ENCODE measurements at regions not wholly inside any gene's neighbourhood (a gene's known extent, or its start where the extent isn't known, plus 50 kb on each side); places are given as distances from the start of the nearest gene placed in this dataset.

DNA sequence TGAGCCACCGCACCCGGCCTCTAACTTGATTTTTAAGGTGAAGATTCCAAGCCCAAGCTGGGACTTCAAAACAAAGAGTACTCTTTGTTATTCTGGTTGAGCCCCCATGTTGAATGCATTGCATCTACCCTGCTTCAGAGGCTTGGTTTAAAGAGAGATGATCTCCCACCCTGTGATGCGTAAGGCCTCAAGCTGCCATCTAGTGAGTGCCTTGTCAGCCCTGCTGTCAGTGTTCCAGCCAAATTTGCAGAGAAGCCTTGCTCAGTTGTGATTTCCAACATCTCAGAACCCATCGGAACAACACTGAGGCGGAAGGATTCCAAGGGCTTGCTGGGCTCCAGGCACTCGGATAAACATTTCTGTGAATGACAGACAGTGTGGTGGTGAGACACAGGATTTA, 210.7 kb upstream of the RGMA start:
- no peak for DNase-seq
- H3K27ac ChIP-seq, result no peak overlapping the region
- no peak overlapping the region for H3K4me3 ChIP-seq
- 96 to 100% (median 96%) methylated on average over 5 to 6 of the region's 6 CpGs for WGBS, 5 donors
- TF ChIP-seq POLR2A (IDR thresholded peaks at IDR 0.05) (no peak), POLR2AphosphoS5 (IDR thresholded peaks at IDR 0.05) (no peak)
- TF ChIP-seq, protein P1, sequence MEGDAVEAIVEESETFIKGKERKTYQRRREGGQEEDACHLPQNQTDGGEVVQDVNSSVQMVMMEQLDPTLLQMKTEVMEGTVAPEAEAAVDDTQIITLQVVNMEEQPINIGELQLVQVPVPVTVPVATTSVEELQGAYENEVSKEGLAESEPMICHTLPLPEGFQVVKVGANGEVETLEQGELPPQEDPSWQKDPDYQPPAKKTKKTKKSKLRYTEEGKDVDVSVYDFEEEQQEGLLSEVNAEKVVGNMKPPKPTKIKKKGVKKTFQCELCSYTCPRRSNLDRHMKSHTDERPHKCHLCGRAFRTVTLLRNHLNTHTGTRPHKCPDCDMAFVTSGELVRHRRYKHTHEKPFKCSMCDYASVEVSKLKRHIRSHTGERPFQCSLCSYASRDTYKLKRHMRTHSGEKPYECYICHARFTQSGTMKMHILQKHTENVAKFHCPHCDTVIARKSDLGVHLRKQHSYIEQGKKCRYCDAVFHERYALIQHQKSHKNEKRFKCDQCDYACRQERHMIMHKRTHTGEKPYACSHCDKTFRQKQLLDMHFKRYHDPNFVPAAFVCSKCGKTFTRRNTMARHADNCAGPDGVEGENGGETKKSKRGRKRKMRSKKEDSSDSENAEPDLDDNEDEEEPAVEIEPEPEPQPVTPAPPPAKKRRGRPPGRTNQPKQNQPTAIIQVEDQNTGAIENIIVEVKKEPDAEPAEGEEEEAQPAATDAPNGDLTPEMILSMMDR (IDR thresholded peaks at IDR 0.05 in 8 of 11, conservative IDR thresholded peaks at IDR 0.05 in 3 of 11), result no peak
- H3K4me1 ChIP-seq, result no peaks in the 10 kb centered on the region
- H3K36me3 ChIP-seq, result no peaks in the 10 kb centered on the region
- H3K9me3 ChIP-seq, result no peaks in the 10 kb centered on the region
- intact Hi-C loops (cut with DNase I; ENCODE audit: low total_unique reads), result no loop called here
- no peaks in the 10 kb centered on the region for H3K27me3 ChIP-seq (replicated peaks in 1 of 7)

- H3K4me1 ChIP-seq, result no peaks in the 10 kb centered on the region
- WGBS, 5 donors, result 61 to 88% (median 80%) methylated on average over 9 of the region's 9 CpGs
- no peaks in the 10 kb centered on the region for H3K27me3 ChIP-seq (replicated peaks in 1 of 7)
- DNase-seq, result no peak
- no peak overlapping the region for H3K4me3 ChIP-seq
- H3K27ac ChIP-seq, result no peak overlapping the region
- intact Hi-C loops (cut with DNase I; ENCODE audit: low total_unique reads), result no loop called here
- TF ChIP-seq POLR2A (IDR thresholded peaks at IDR 0.05) (no peak), POLR2AphosphoS5 (IDR thresholded peaks at IDR 0.05) (no peak)
- TF ChIP-seq, protein P1 (IDR thresholded peaks at IDR 0.05 in 8 of 11, conservative IDR thresholded peaks at IDR 0.05 in 3 of 11), result no peak
- no peaks in the 10 kb centered on the region for H3K36me3 ChIP-seq
- no peaks in the 10 kb centered on the region for H3K9me3 ChIP-seq
Measured at GRCh38 chr15:93298901-93299300, 209.9 kb upstream of the RGMA start.

DNA sequence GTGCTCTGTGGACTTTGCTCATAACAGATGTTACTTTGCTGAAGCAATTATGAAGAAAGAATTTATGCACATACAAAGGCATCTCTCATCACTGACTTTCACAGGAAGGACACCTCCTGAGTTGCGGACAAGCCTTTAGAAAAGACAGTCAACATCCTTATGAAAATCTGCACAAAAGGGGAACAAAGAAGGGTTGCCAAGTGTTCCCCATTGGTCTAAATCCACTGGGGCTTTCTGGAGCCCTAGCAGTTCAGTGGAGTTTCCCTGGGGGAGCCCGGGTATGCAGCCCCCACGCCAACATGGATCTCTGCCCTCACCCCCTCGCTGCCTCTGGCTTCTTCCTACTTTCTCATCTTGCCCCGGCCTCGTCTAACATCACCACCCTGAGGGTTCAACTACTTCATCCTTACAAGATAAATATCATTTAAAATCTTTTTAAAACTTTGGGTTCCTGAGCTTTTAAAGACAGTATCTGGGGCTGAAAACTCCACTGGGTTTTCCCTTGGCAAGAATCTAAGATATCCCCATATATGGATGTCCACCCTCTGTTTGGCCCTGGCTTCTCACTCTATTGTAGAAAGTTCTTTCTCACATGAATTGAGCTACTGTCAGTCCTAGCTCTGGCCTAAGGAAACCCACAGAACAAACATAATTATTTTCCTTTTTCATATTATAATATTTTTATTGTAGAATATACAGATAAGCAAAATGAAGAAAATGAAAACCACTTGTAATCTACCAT, 207.9 kb upstream of the RGMA start:
- Histone ChIP-seq H3K4me1 (no peaks in the 10 kb centered on the region), H3K27ac (no peak overlapping the region), H3K36me3 (no peaks in the 10 kb centered on the region), H3K9me3 (no peaks in the 10 kb centered on the region), H3K4me3 (no peak overlapping the region), H3K27me3 (replicated peaks in 1 of 7) (peaks cover 0 to 4% (median 0%) of the 10 kb centered on the region in 7 donors)
- TF ChIP-seq POLR2A (IDR thresholded peaks at IDR 0.05), result no peak
- TF ChIP-seq, protein P1 (IDR thresholded peaks at IDR 0.05 in 8 of 11, conservative IDR thresholded peaks at IDR 0.05 in 3 of 11), result no peak
- no peak for TF ChIP-seq POLR2AphosphoS5 (IDR thresholded peaks at IDR 0.05)
- no peak for DNase-seq
- intact Hi-C loops (cut with DNase I; ENCODE audit: low total_unique reads), result no loop called here
- WGBS, 5 donors, result 39 to 87% (median 64%) methylated on average over 6 of the region's 6 CpGs

GRCh38 chr15:93294896-93295295, 205.9 kb upstream of the RGMA start:
- Histone ChIP-seq H3K4me1 (no peaks in the 10 kb centered on the region), H3K9me3 (no peaks in the 10 kb centered on the region), H3K4me3 (no peak overlapping the region), H3K36me3 (no peaks in the 10 kb centered on the region), H3K27ac (no peak overlapping the region), H3K27me3 (replicated peaks in 1 of 7) (peaks cover 0 to 4% (median 0%) of the 10 kb centered on the region in 7 donors)
- DNase-seq, result no peak
- WGBS, 5 donors, result 66 to 86% (median 74%) methylated on average over 1 of the region's 1 CpG
- intact Hi-C loops (cut with DNase I; ENCODE audit: low total_unique reads), result no loop called here
- no peak for TF ChIP-seq POLR2A (IDR thresholded peaks at IDR 0.05)
- TF ChIP-seq, protein P1 (IDR thresholded peaks at IDR 0.05 in 8 of 11, conservative IDR thresholded peaks at IDR 0.05 in 3 of 11), result no peak
- no peak for TF ChIP-seq POLR2AphosphoS5 (IDR thresholded peaks at IDR 0.05)

Measured in spleen (tissue), 11 donors.